NCI-H146 treated with DMSO at 0.1 percent for 48 hours (cell line): ENCODE measurements at regions not wholly inside any gene's neighbourhood (a gene's known extent, or its start where the extent isn't known, plus 50 kb on each side); places are given as distances from the start of the nearest gene placed in this dataset.

Source experiments
- DNase-seq: peaks from one replicate; lab custom pipeline; 2025; ENCODE audit not compliant: unreplicated experiment; lab: John Stamatoyannopoulos, UW

DNA sequence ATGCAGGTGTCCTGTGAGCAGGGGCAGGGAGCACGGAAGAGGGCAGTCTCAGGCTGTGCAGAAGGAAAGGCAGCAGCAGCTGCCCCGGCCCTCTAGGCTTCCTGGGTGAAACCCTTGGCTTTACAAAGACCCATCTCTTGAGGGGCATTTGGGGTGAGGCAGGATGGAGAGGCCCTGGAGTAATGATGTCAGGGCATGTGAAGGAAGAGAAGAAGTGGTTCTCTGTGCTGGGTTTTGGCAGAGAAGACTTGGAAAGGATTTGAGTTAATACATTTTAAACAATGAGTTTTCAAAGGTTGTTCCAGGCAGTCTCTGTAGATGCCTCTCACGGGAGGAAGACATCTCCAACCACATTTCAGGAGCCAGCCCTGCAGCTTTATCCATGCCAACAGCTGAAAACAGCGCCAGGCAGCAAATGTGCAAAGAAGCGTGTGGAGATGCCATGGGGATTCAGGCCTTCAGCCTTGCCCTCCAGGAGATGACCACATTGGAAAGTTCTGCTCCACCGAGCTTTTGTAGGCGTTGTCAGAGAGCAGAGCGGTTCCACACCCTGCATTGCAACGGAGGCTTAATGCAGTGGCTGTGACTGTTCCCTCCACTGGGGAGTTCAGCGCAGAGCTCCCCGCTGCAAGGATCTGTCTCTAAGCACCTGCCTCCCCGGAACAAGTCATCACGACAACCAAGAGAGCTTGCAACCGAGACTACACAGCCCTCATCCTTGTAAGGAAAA, 322.8 kb downstream of the UQCRFS1 start:
- no peak for DNase-seq

DNA sequence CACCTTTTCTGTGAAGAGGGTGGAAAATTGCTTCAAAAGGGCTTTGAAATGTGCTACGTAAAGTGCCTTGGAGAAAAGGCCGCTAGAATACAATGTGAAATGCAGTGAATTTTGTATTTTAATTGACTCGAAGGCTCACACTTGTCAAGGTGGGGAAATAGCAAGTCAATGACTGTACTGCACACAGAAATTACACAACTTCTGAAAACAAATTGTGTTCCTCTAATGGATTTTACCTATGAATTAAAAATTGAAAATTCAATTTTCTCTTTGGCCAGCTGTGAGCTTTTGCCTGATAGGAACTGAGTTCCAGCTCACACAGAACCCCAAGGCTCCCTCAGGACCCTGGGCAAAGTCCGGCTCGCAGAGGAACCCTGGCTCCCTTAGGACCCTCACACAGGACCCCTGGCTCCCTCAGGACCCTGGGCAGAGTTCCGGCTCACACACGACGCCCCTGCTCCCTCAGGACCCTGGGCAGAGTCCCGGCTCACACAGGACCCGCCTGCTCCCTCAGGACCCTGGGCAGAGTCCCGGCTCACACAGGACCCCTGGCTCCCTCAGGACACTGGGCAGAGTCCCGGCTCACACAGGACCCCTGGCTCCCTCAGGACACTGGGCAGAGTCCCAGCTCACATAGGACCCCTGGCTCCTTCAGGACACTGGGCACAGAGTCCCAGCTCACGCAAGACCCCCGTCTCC, 324.9 kb downstream of the UQCRFS1 start:
- no peak for DNase-seq

DNA sequence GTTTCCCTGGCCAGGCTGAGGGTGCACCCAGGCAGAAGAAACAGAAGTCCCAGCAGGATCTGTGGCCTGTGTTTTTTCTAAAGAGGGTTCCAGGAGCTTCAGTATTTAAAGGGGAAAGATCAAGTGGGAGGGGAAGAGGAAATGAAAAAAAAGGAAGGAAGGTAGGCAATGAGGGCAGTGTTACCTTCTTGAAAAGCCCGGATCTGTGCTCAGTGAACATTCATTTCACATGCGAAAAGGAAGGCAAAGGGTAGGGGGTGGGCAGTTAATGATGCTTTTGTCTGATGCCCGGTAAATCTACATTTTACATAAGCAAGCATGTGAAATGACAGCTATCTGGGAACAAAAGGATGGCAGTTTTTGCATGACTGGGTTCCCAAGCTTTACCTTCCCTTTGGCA, 326.2 kb downstream of the UQCRFS1 start:
- DNase-seq = no peak

GRCh38 chr19:28885965-28886364, 327.0 kb downstream of the UQCRFS1 start:
- DNase-seq = no peak

- DNase-seq = no peak
Observed at GRCh38 chr19:28884786-28885476, 328.0 kb downstream of the UQCRFS1 start.

GRCh38 chr19:28883241-28883693, 329.7 kb downstream of the UQCRFS1 start:
- DNase-seq = no peak

GRCh38 chr19:28882818-28883217, 330.1 kb downstream of the UQCRFS1 start:
- DNase-seq = no peak

DNA sequence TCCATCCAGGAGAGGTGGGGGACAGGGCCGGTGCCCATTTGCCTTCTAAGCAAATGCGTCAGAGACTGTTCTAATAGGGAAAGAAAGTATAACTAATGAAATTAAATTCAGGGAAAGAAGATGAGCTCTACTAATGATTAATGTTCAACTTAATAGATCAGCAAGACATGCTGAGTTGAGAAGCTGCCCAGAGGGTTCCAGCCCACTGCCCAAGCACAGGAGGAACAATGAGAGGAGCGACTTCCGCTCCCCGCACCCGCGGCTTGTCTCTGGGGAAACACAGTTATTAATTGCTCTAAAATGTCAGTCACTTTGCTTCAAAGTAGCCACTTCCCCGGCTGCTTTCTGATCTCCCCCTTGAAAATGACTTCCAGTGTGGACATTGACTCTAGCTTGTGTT, 331.3 kb downstream of the UQCRFS1 start:
- no peak for DNase-seq

GRCh38 chr19:28880735-28881401, 332.1 kb downstream of the UQCRFS1 start:
- DNase-seq = no peak

DNA sequence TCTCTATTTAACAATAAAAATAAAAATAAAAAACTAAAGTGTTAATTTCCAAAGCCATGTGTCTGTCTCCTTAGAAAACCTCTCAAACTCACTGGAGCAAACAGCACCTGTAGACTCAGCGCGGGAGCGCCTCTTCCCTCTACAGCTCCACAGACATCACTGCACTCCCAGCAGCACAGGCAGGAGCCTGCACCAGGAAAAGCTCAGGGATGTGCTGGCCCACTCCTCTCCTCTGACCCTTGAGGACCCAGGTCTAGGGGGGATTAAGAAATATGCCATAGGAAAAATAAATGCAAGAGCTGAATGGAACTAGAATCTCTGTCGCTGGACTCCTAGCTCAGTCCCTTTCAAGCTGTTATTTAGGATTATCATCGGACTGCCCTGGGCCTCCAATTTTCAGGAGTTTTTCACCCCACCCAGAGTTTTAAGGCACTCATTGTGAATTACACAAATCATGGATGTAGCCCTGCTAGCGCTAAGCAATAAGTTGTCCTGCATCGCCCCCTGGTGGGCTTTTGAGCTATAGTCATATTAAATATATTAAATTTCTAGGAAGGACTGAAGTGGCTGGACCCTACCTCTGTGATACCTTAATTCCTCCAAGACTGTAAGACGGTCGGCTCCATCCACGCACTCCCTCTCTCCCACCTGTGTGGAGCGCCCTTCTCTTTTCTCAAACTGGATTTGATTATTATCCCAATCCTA, 333.9 kb downstream of the UQCRFS1 start:
- peak; percentile 43 for DNase-seq

GRCh38 chr19:28876609-28877123, 336.3 kb downstream of the UQCRFS1 start:
- DNase-seq = no peak

DNA sequence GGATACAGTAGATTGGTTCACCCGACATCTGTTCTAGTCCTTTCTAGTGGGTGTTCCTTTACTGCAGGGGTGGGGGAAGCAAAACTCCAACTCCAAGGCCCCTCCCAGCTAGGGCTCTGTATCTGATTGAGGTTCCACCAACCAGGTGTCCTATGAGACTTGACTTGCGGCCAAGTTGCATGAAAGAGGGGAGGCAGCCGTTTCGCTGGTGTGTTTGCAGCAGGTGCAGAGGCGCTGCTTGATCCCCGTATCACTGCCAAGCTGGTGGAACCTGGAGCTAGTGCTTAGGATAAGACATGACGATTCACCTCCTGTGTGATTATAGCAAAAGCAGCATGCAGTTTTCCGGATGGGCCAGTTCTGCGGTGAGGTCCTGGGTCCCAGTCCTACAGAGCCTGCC, 338.2 kb downstream of the UQCRFS1 start:
- no peak for DNase-seq

DNA sequence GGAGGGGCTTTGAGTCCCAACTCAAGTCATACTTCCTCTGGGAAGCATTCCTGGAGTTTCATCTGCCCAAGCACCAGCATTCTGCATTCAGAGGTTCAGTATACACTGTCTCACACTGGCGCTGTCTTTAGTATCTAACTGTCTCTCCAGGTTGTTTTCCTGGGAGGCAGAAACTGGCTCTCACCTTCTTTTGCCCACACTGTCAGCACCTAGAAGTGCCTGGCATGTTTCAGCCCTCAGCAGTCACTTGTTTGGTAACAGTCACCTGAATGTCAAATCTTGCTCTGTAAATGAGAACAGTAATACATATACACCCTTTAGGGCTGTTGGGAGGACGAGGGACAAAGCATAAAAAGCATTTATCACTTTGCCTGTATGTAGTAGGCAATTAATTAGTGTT, 339.6 kb downstream of the UQCRFS1 start:
- no peak for DNase-seq

DNA sequence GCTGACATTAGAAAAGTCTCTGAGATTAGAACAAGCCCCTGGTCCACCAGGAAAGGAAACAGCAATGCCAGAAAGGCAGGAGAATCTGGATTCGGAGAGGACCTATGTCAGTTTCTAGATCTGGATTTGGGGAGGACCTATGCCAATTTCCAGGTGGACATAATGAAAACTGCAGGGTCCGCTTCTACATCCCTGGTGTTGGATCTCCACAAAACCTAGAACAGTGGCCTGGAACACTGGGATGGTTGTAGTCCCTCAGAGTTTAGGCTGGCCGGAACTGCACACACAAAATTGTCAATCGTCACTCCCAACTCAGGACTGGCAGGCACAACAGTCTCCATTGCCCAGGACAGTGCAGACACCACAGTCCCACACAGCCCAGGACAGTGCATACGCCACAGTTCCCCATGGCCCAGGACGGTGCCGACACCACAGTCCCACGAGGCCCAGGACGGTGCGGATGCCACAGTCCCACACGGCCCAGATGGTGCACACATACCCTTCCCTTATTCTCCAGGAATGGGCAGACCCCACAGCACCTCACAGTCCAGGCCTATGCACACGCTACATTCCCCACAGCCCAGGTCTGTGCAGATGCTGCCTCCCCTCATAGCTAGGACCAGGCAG, 341.7 kb downstream of the UQCRFS1 start:
- DNase-seq = no peak

- no peak for DNase-seq
Observed at GRCh38 chr19:28869459-28869858, 343.5 kb downstream of the UQCRFS1 start.

- no peak for DNase-seq
Observed at GRCh38 chr19:28868836-28869235, 344.1 kb downstream of the UQCRFS1 start.

GRCh38 chr19:28867978-28868377, 345.0 kb downstream of the UQCRFS1 start:
- no peak for DNase-seq

- no peak for DNase-seq
Observed at GRCh38 chr19:28864577-28865042, 348.3 kb downstream of the UQCRFS1 start.

- DNase-seq = no peak
Observed at GRCh38 chr19:28864024-28864503, 348.9 kb downstream of the UQCRFS1 start.

- no peak for DNase-seq
Observed at GRCh38 chr19:28862238-28862637, 350.7 kb downstream of the UQCRFS1 start.
